ENCODE measurements at regions not wholly inside any gene's neighbourhood (a gene's known extent, or its start where the extent isn't known, plus 50 kb on each side); places are given as distances from the start of the nearest gene placed in this dataset.

DNA sequence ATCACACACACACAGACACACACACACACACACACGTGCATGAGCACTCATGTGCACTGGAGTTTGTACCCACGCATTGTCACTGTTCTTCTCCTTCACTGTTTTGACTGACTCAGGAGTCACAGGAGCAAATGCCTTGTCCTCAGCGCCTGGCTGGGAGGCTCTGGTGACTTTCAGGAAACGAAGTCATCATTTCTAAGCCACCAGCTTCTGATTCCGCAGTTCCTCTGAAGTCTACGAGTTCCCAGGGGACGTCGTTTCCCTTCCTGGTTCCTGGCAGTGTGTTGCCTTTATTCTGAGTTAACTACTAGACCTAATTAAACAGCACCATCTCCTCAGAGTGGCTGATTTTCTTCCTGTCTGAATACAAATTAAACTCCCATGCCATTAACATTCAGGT is 82.2 kb upstream of the PMEPA1 start:
- no peak overlapping the region for H3K4me3 ChIP-seq (ENCODE audit: low read depth, low read length, poor library complexity, severe bottlenecking)
- no peak overlapping the region for H3K27ac ChIP-seq (ENCODE audit: low read depth, low read length, poor library complexity, severe bottlenecking)
- CTCF ChIA-PET, result interaction anchor here (0.5 to 0.6 kb wide), 2 partner anchors 368 to 1150 kb away, joined by 3 read pairs; no protein-coding TSS in a partner anchor
- BruUV-seq (replicated peaks), result no TSS peak
- no peaks in the 10 kb centered on the region for H3K36me3 ChIP-seq (ENCODE audit: insufficient read depth, low read length, poor library complexity, severe bottlenecking)
- POLR2A ChIA-PET (ENCODE audit: low non-redundant PET), result interaction anchor here (0.7 kb wide), 1 partner anchor 19 kb away, joined by 5 read pairs; no protein-coding TSS in a partner anchor
- TF ChIP-seq EZH2 (IDR thresholded peaks at IDR 0.05; ENCODE audit: borderline replicate concordance, low read depth, low read length, poor library complexity, severe bottlenecking), result no peak
- TF ChIP-seq, protein P1, sequence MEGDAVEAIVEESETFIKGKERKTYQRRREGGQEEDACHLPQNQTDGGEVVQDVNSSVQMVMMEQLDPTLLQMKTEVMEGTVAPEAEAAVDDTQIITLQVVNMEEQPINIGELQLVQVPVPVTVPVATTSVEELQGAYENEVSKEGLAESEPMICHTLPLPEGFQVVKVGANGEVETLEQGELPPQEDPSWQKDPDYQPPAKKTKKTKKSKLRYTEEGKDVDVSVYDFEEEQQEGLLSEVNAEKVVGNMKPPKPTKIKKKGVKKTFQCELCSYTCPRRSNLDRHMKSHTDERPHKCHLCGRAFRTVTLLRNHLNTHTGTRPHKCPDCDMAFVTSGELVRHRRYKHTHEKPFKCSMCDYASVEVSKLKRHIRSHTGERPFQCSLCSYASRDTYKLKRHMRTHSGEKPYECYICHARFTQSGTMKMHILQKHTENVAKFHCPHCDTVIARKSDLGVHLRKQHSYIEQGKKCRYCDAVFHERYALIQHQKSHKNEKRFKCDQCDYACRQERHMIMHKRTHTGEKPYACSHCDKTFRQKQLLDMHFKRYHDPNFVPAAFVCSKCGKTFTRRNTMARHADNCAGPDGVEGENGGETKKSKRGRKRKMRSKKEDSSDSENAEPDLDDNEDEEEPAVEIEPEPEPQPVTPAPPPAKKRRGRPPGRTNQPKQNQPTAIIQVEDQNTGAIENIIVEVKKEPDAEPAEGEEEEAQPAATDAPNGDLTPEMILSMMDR (conservative IDR thresholded peaks at IDR 0.05; ENCODE audit: low read depth, low read length), result no peak
- no peaks in the 10 kb centered on the region for H3K27me3 ChIP-seq (replicated peaks; ENCODE audit: insufficient read depth, low read depth, low read length, poor library complexity)
- no peaks in the 10 kb centered on the region for H3K4me1 ChIP-seq (ENCODE audit: insufficient read depth, low read length, poor library complexity, severe bottlenecking)
- DNase-seq (ENCODE audit: low spot score), result peak; percentile 76
- H3K9me3 ChIP-seq (ENCODE audit: low read depth, low read length, poor library complexity, severe bottlenecking), result no peaks in the 10 kb centered on the region
- intact Hi-C loops (cut with micrococcal nuclease; ENCODE audit: unreplicated experiment), result no loop called here

DNA sequence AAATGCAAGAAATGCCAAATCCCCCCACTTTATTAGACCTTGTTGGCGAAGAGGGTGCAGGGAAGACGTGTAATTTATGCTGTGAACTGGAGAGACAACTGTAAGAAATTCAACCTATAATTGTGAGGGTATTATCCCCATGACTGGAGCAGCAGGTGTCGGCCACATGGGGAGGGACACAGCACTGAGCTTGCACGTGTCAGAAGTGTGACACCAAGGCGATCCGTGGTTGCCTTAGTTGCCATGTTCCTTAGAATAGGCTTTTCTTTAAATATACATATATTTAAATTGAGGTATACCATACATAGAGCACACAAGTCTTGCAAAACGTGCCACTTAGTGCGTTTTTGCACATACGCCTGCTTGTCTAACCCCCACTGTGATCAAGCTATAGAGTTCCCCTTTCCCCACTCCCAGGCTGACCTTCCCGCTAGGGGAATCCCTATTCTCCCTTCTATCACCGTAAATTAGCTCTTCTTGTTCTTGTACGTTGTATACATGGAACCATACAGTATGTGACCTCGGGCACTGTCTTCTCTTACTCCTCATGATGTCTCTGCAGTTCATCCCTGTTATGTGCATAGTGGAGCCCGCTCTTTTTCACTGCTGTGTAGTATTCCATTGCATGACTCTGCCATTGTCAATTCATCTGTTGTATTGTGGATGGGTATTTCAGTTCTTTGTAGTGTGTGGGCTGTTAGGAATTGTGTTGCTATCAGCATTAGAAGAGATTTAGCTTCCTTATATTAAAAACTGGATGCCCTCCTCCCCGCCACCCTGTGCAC is 81.6 kb upstream of the PMEPA1 start:
- no peaks in the 10 kb centered on the region for H3K27me3 ChIP-seq (replicated peaks; ENCODE audit: insufficient read depth, low read depth, low read length, poor library complexity)
- H3K9me3 ChIP-seq (ENCODE audit: low read depth, low read length, poor library complexity, severe bottlenecking), result no peaks in the 10 kb centered on the region
- intact Hi-C loops (cut with micrococcal nuclease; ENCODE audit: unreplicated experiment), result no loop called here
- no peaks in the 10 kb centered on the region for H3K36me3 ChIP-seq (ENCODE audit: insufficient read depth, low read length, poor library complexity, severe bottlenecking)
- ChIA-PET CTCF (interaction anchor here (0.5 to 0.6 kb wide), 2 partner anchors 368 to 1150 kb away, joined by 3 read pairs; no protein-coding TSS in a partner anchor), POLR2A (ENCODE audit: low non-redundant PET) (no interaction called here)
- DNase-seq (ENCODE audit: low spot score), result no peak
- no TSS peak for BruUV-seq (replicated peaks)
- no peaks in the 10 kb centered on the region for H3K4me1 ChIP-seq (ENCODE audit: insufficient read depth, low read length, poor library complexity, severe bottlenecking)
- H3K27ac ChIP-seq (ENCODE audit: low read depth, low read length, poor library complexity, severe bottlenecking), result no peak overlapping the region
- H3K4me3 ChIP-seq (ENCODE audit: low read depth, low read length, poor library complexity, severe bottlenecking), result no peak overlapping the region
- TF ChIP-seq, protein P1 (conservative IDR thresholded peaks at IDR 0.05; ENCODE audit: low read depth, low read length), result no peak
- no peak for TF ChIP-seq EZH2 (IDR thresholded peaks at IDR 0.05; ENCODE audit: borderline replicate concordance, low read depth, low read length, poor library complexity, severe bottlenecking)

DNA sequence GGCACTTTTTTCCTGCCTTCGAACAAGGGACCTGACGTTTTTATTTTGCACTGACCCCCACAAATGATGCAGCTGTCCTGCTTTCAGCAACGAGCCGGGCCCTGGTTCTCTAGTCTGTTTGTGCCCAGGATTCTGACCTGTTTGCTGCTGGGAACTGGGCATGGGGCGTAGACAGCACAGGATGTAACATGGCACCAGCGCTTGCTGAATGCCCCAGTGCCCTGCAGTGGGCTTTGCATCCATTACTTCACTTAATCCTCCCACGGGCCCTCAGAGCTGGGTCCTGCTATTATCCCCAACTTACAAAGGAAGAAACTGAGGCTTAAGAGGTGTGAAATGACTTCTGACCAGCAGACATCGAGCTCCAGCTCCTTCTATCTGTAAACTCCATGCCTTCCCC is 80.4 kb upstream of the PMEPA1 start:
- Histone ChIP-seq H3K27ac (ENCODE audit: low read depth, low read length, poor library complexity, severe bottlenecking) (no peak overlapping the region), H3K27me3 (replicated peaks; ENCODE audit: insufficient read depth, low read depth, low read length, poor library complexity) (no peaks in the 10 kb centered on the region), H3K4me1 (ENCODE audit: insufficient read depth, low read length, poor library complexity, severe bottlenecking) (no peaks in the 10 kb centered on the region), H3K36me3 (ENCODE audit: insufficient read depth, low read length, poor library complexity, severe bottlenecking) (no peaks in the 10 kb centered on the region), H3K9me3 (ENCODE audit: low read depth, low read length, poor library complexity, severe bottlenecking) (no peaks in the 10 kb centered on the region), H3K4me3 (ENCODE audit: low read depth, low read length, poor library complexity, severe bottlenecking) (no peak overlapping the region)
- TF ChIP-seq, protein P1 (conservative IDR thresholded peaks at IDR 0.05; ENCODE audit: low read depth, low read length), result no peak
- TF ChIP-seq EZH2 (IDR thresholded peaks at IDR 0.05; ENCODE audit: borderline replicate concordance, low read depth, low read length, poor library complexity, severe bottlenecking), result no peak
- no peak for DNase-seq (ENCODE audit: low spot score)
- ChIA-PET CTCF (interaction anchor here (0.6 kb wide), 1 partner anchor 814 kb away, joined by 3 read pairs; no protein-coding TSS in a partner anchor), POLR2A (ENCODE audit: low non-redundant PET) (interaction anchor here (0.6 kb wide), 1 partner anchor 970 kb away, joined by 3 read pairs; no protein-coding TSS in a partner anchor)
- intact Hi-C loops (cut with micrococcal nuclease; ENCODE audit: unreplicated experiment), result no loop called here
- no TSS peak for BruUV-seq (replicated peaks)
